GM21717 (cell line): ENCODE measurements at regions not wholly inside any gene's neighbourhood (a gene's known extent, or its start where the extent isn't known, plus 50 kb on each side); places are given as distances from the start of the nearest gene placed in this dataset.

Experiments
- ATAC-seq: cut with Tn5 transposase; IDR thresholded peaks from one replicate; pipeline ENCODE4 v1.9.1; 2021; ENCODE audit warnings: mild to moderate bottlenecking, moderate library complexity; ENCODE audit not compliant: unreplicated experiment

GRCh38 chr5:160960592-160960991, 108.6 kb upstream of the ATP10B start:
- no peak for ATAC-seq

GRCh38 chr5:160959804-160960203, 107.8 kb upstream of the ATP10B start:
- ATAC-seq, result peak; percentile 70

GRCh38 chr5:160957312-160957861, 105.4 kb upstream of the ATP10B start:
- peak; percentile 64 for ATAC-seq

GRCh38 chr5:160956051-160956450, 104.0 kb upstream of the ATP10B start:
- ATAC-seq, result no peak

- no peak for ATAC-seq
Observed at GRCh38 chr5:160950311-160950710, 98.3 kb upstream of the ATP10B start.

- no peak for ATAC-seq
Observed at GRCh38 chr5:160940725-160941124, 88.7 kb upstream of the ATP10B start.

GRCh38 chr5:160938532-160938931, 86.5 kb upstream of the ATP10B start:
- no peak for ATAC-seq

- ATAC-seq, result no peak
Observed at GRCh38 chr5:160937570-160937969, 85.6 kb upstream of the ATP10B start.

GRCh38 chr5:160935776-160936175, 83.8 kb upstream of the ATP10B start:
- no peak for ATAC-seq

GRCh38 chr5:160931283-160931682, 79.3 kb upstream of the ATP10B start:
- ATAC-seq, result no peak

GRCh38 chr5:160930406-160930805, 78.4 kb upstream of the ATP10B start:
- ATAC-seq, result no peak

GRCh38 chr5:160929906-160930305, 77.9 kb upstream of the ATP10B start:
- no peak for ATAC-seq

GRCh38 chr5:160929360-160929759, 77.3 kb upstream of the ATP10B start:
- ATAC-seq, result no peak

- no peak for ATAC-seq
Observed at GRCh38 chr5:160926428-160926827, 74.4 kb upstream of the ATP10B start.

- no peak for ATAC-seq
Observed at GRCh38 chr5:160925281-160925680, 73.3 kb upstream of the ATP10B start.

- no peak for ATAC-seq
Observed at GRCh38 chr5:160923936-160924710, 72.1 kb upstream of the ATP10B start.

GRCh38 chr5:160923411-160923810, 71.4 kb upstream of the ATP10B start:
- ATAC-seq, result no peak

- no peak for ATAC-seq
Observed at GRCh38 chr5:160922311-160922710, 70.3 kb upstream of the ATP10B start.

- ATAC-seq, result no peak
Observed at GRCh38 chr5:160921423-160922285, 69.6 kb upstream of the ATP10B start.

GRCh38 chr5:160919626-160920025, 67.6 kb upstream of the ATP10B start:
- no peak for ATAC-seq

- ATAC-seq, result no peak
Observed at GRCh38 chr5:160918386-160918785, 66.4 kb upstream of the ATP10B start.

- no peak for ATAC-seq
Observed at GRCh38 chr5:160906090-160906489, 54.1 kb upstream of the ATP10B start.
